ENCODE measurements at regions not wholly inside any gene's neighbourhood (a gene's known extent, or its start where the extent isn't known, plus 50 kb on each side); places are given as distances from the start of the nearest gene placed in this dataset. TPM values are rescaled to one million over a fixed set of nuclear protein-coding genes. Genes with fewer than 3 reads are reported as not detected.

DNA sequence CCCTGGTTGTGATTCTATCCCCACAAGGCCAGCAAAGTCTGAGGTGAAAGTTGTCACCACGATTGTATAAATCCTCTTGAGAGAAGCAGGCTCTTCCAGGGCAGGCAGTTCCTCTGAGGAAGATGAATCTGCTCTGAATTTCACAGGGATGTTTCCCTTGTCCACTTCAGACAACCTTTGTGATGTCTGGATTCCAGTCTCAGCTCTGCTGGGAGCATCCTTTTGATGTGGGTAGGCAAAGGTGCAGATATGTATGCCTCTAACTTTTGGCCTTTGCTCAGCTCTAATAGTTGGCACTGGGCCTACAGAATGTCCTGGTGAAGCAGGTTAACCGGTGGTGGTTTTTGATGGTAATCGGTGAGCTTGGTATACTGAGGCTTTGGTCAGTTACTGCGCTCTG lies 50.6 kb upstream of the WDR1 start:
- Histone ChIP-seq H3K36me3 (ENCODE audit: control insufficient read depth, insufficient read depth, low read length) (no peaks in the 10 kb centered on the region), H3K27me3 (ENCODE audit: control insufficient read depth, insufficient read depth, low read length) (no peaks in the 10 kb centered on the region), H3K4me3 (ENCODE audit: low read depth, low read length) (no peak overlapping the region)
- POLR2A ChIA-PET: no interaction called here
- no peak for DNase-seq (ENCODE audit: low read depth)
- CTCF ChIA-PET: interaction anchor here (0.9 to 8.9 kb wide), 3 partner anchors 9 to 236 kb away, joined by 3 to 67 read pairs (median 4); no protein-coding TSS in a partner anchor
- TF ChIP-seq, protein P1, sequence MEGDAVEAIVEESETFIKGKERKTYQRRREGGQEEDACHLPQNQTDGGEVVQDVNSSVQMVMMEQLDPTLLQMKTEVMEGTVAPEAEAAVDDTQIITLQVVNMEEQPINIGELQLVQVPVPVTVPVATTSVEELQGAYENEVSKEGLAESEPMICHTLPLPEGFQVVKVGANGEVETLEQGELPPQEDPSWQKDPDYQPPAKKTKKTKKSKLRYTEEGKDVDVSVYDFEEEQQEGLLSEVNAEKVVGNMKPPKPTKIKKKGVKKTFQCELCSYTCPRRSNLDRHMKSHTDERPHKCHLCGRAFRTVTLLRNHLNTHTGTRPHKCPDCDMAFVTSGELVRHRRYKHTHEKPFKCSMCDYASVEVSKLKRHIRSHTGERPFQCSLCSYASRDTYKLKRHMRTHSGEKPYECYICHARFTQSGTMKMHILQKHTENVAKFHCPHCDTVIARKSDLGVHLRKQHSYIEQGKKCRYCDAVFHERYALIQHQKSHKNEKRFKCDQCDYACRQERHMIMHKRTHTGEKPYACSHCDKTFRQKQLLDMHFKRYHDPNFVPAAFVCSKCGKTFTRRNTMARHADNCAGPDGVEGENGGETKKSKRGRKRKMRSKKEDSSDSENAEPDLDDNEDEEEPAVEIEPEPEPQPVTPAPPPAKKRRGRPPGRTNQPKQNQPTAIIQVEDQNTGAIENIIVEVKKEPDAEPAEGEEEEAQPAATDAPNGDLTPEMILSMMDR (IDR thresholded peaks at IDR 0.05; ENCODE audit: insufficient read depth, low read depth, low read length): no peak

Small RNAs in the stretch of these regions (small RNA-seq; reads per million reads assigned to genes)
- not detected for gene AC006499.8 (ENCODE audit: insufficient read length, low read depth, low replicate concordance)
